Mesenchymal stem cell (in vitro differentiated cells and primary cell): ENCODE measurements at regions not wholly inside any gene's neighbourhood (a gene's known extent, or its start where the extent isn't known, plus 50 kb on each side); places are given as distances from the start of the nearest gene placed in this dataset.

Experiments
- DNase-seq: peaks from one replicate; pipeline ENCODE4 v3.0.0-alpha.2; 2013
- H2AFZ ChIP-seq: one replicate; pipeline ENCODE4 v1.6.1; 2013; ENCODE audit warnings: low read depth, mild to moderate bottlenecking, control low read depth, inconsistent platforms, low read length, moderate library complexity
- H2AK5ac ChIP-seq: 2 replicates; pipeline ENCODE4 v1.6.1; 2013; ENCODE audit warnings: low read length, moderate library complexity, mild to moderate bottlenecking, inconsistent platforms; ENCODE audit not compliant: severe bottlenecking
- H2BK120ac ChIP-seq: one replicate; pipeline ENCODE4 v1.6.1; 2013; ENCODE audit warnings: low read depth, mild to moderate bottlenecking, inconsistent platforms, low read length, moderate library complexity
- H2BK12ac ChIP-seq, 2 experiments: one replicate each; pipeline ENCODE4 v1.6.1; 2013; ENCODE audit warnings: inconsistent platforms in 2 of 2, low read length in 2 of 2, mild to moderate bottlenecking in 2 of 2, moderate library complexity in 2 of 2, control low read depth in 1 of 2
- H2BK15ac ChIP-seq: one replicate; pipeline ENCODE4 v1.6.1; 2013; ENCODE audit warnings: mild to moderate bottlenecking, low read depth, inconsistent platforms; ENCODE audit not compliant: poor library complexity, severe bottlenecking
- H2BK5ac ChIP-seq: 2 replicates; pipeline ENCODE4 v1.6.1; 2013; ENCODE audit warnings: low read depth, mild to moderate bottlenecking, low read length, control low read depth, inconsistent platforms; ENCODE audit not compliant: poor library complexity, severe bottlenecking
- H3K14ac ChIP-seq, 2 experiments: one replicate each; pipeline ENCODE4 v1.6.1; 2013; ENCODE audit warnings: inconsistent platforms in 2 of 2, low read length in 2 of 2, control low read depth in 1 of 2, mild to moderate bottlenecking in 1 of 2, moderate library complexity in 1 of 2
- H3K18ac ChIP-seq, 2 experiments: one replicate each; pipeline ENCODE4 v1.6.1; 2013; ENCODE audit warnings: inconsistent platforms in 2 of 2, low read length in 2 of 2, control low read depth in 1 of 2, low read depth in 1 of 2, mild to moderate bottlenecking in 1 of 2
- H3K23ac ChIP-seq, 2 experiments: one replicate each; pipeline ENCODE4 v1.6.1; 2013; ENCODE audit warnings: inconsistent platforms in 2 of 2, low read length in 2 of 2, mild to moderate bottlenecking in 2 of 2, moderate library complexity in 2 of 2, control low read depth in 1 of 2
- H3K27ac ChIP-seq: 2 replicates; pipeline ENCODE4 v1.5.1; 2013; ENCODE audit warnings: mild to moderate bottlenecking, moderate library complexity, low read length, control low read depth, inconsistent platforms; ENCODE audit not compliant: poor library complexity, severe bottlenecking
- H3K27me3 ChIP-seq, 2 experiments: 2 replicates each; pipeline versions ENCODE4 v1.6.1 to v1.7.0; 2013; ENCODE audit warnings: low read length in 2 of 2, mild to moderate bottlenecking in 2 of 2, moderate library complexity in 2 of 2, control low read depth in 1 of 2, inconsistent platforms in 1 of 2; ENCODE audit not compliant: control insufficient read depth in 1 of 2, insufficient read depth in 1 of 2
- H3K36me3 ChIP-seq, 2 experiments: 2 replicates each; pipeline versions ENCODE4 v1.6.1 to v1.7.0; 2013; ENCODE audit warnings: low read length in 2 of 2, control low read depth in 1 of 2, inconsistent platforms in 1 of 2, low read depth in 1 of 2, mild to moderate bottlenecking in 1 of 2; ENCODE audit not compliant: insufficient read depth in 2 of 2, control insufficient read depth in 1 of 2
- H3K4ac ChIP-seq, 2 experiments: one replicate each; pipeline ENCODE4 v1.6.1; 2013; ENCODE audit warnings: inconsistent platforms in 2 of 2, low read length in 2 of 2, mild to moderate bottlenecking in 2 of 2, moderate library complexity in 2 of 2, control low read depth in 1 of 2, low read depth in 1 of 2
- H3K4me1 ChIP-seq: 2 replicates; pipeline ENCODE4 v1.6.1; 2013; ENCODE audit warnings: low read depth, low read length, control low read depth; ENCODE audit not compliant: control insufficient read depth, insufficient read depth
- H3K4me2 ChIP-seq: 2 replicates; pipeline ENCODE4 v1.6.1; 2013; ENCODE audit warnings: low read length, mild to moderate bottlenecking, inconsistent platforms; ENCODE audit not compliant: poor library complexity, severe bottlenecking
- H3K4me3 ChIP-seq, 2 experiments: 2 replicates each; pipeline versions ENCODE4 v1.5.1 to v1.7.0; 2013; ENCODE audit warnings: low read length in 2 of 2, mild to moderate bottlenecking in 2 of 2, control low read depth in 1 of 2, low read depth in 1 of 2; ENCODE audit not compliant: insufficient read depth in 1 of 2
- H3K79me1 ChIP-seq: replicated peaks from 2 replicates; pipeline ENCODE4 v1.6.1; 2013; ENCODE audit warnings: mild to moderate bottlenecking, control low read depth, low read length, inconsistent platforms; ENCODE audit not compliant: poor library complexity, severe bottlenecking
- H3K9ac ChIP-seq: 2 replicates; pipeline ENCODE4 v1.7.0; 2013; ENCODE audit warnings: mild to moderate bottlenecking, low read length, moderate library complexity
- H3K9me3 ChIP-seq: 2 replicates; pipeline ENCODE4 v1.7.0; 2013; ENCODE audit warnings: mild to moderate bottlenecking, low read length; ENCODE audit not compliant: control insufficient read depth
- H4K8ac ChIP-seq: one replicate; pipeline ENCODE4 v1.6.1; 2013; ENCODE audit warnings: inconsistent platforms, mild to moderate bottlenecking, low read length, moderate library complexity
- H4K91ac ChIP-seq: one replicate; pipeline ENCODE4 v1.6.1; 2013; ENCODE audit warnings: mild to moderate bottlenecking, low read length, inconsistent platforms
- WGBS: methylation state at CpG from one replicate; pipeline ENCODE4 v1.1.7; 2013; ENCODE audit warnings: mixed read lengths; 5-methylcytosine and 5-hydroxymethylcytosine counted together

DNA sequence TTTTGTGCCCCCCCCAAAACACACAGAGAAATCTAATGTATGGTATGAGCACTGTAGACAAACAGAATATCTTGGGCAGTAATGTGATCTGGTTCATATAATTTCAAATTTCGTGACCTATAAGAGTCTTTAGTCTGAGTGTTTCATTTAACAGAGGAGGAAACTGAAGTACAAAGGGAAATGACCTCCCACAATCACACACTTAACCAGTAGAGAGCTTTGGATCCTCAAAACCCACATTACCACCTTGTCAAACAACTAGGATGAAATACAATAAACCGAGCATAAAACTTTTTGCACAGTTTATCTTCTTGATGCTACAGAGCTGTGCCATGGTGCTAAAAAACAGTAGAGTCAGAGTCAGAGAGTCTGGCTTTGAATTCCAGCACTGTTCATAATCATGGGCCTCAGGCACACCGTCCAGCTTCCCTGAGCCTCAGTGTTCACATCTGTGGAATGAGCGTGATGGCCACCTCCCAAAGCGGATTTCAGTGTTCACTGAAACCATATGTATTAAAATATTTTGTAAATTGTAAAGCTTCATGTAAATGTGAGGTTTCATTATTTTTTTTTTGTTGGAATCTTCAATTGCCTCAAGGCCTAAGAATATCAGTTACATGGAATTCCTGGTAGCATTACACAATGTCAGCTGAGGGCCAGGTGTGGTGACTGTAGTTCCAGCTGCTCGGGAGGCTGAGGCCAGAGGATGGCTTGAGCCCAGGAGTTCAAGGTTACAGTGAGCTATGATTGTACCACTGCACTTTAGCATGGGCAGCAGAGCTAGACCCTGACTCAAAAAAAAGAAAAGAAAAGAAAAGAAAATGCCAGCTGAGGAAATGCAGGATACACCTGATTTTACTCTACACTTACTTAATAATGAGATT, 126.4 kb upstream of the FRY start:
- no peaks in the 10 kb centered on the region for H3K4me1 ChIP-seq
- no peak for DNase-seq
- H3K79me1 ChIP-seq, result no peaks in the 10 kb centered on the region
- H3K27me3 ChIP-seq, result peaks cover 0 to 8% of the 10 kb centered on the region in 2 experiments
- no peak overlapping the region for H3K4ac ChIP-seq
- H2BK15ac ChIP-seq, result no peak overlapping the region
- H3K27ac ChIP-seq, result no peak overlapping the region
- no peak overlapping the region for H3K14ac ChIP-seq
- H4K91ac ChIP-seq, result no peak overlapping the region
- no peak overlapping the region for H2AK5ac ChIP-seq
- 70% methylated on average over 5 of the region's 6 CpGs for WGBS
- no peak overlapping the region for H3K23ac ChIP-seq
- H2BK5ac ChIP-seq, result no peak overlapping the region
- no peak overlapping the region for H3K9ac ChIP-seq
- no peak overlapping the region for H2AFZ ChIP-seq
- H3K4me2 ChIP-seq, result no peak overlapping the region
- no peak overlapping the region for H2BK120ac ChIP-seq
- H2BK12ac ChIP-seq, result no peak overlapping the region
- H3K36me3 ChIP-seq, result no peaks in the 10 kb centered on the region
- no peak overlapping the region for H3K18ac ChIP-seq
- no peak overlapping the region for H3K4me3 ChIP-seq
- H3K9me3 ChIP-seq, result no peaks in the 10 kb centered on the region
- H4K8ac ChIP-seq, result no peak overlapping the region

DNA sequence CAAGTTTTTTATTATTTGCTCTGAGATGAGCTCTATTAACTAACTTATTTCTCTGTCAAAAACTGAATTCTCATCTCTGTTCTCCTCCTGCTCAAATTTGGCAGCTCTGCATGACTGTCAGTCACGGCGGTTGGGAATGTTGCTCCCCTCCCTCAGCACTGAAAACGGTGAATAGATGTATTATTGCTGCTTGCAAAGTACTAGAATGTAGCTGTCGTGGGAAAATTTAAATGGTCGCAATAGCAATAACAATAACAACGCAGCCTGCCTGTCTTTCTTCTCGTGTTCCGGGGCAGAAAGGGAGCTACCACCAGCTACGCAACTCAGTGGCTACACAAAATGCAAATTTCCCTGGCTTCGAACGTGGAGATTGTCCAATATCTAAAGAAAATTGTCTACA, 125.6 kb upstream of the FRY start:
- no peak overlapping the region for H3K4ac ChIP-seq
- no peak overlapping the region for H2BK15ac ChIP-seq
- no peak overlapping the region for H3K18ac ChIP-seq
- peaks cover 0 to 8% of the 10 kb centered on the region in 2 experiments for H3K27me3 ChIP-seq
- H3K9me3 ChIP-seq, result no peaks in the 10 kb centered on the region
- H3K27ac ChIP-seq, result no peak overlapping the region
- no peak overlapping the region for H4K8ac ChIP-seq
- H3K4me3 ChIP-seq, result no peak overlapping the region
- no peak for DNase-seq
- 46% methylated on average over 9 of the region's 11 CpGs for WGBS
- no peak overlapping the region for H2BK5ac ChIP-seq
- no peak overlapping the region for H3K4me2 ChIP-seq
- no peaks in the 10 kb centered on the region for H3K36me3 ChIP-seq
- H2AFZ ChIP-seq, result no peak overlapping the region
- H3K9ac ChIP-seq, result no peak overlapping the region
- no peak overlapping the region for H3K14ac ChIP-seq
- H4K91ac ChIP-seq, result no peak overlapping the region
- H2BK12ac ChIP-seq, result no peak overlapping the region
- H2AK5ac ChIP-seq, result no peak overlapping the region
- no peak overlapping the region for H2BK120ac ChIP-seq
- H3K79me1 ChIP-seq, result no peaks in the 10 kb centered on the region
- no peak overlapping the region for H3K23ac ChIP-seq
- H3K4me1 ChIP-seq, result no peaks in the 10 kb centered on the region

DNA sequence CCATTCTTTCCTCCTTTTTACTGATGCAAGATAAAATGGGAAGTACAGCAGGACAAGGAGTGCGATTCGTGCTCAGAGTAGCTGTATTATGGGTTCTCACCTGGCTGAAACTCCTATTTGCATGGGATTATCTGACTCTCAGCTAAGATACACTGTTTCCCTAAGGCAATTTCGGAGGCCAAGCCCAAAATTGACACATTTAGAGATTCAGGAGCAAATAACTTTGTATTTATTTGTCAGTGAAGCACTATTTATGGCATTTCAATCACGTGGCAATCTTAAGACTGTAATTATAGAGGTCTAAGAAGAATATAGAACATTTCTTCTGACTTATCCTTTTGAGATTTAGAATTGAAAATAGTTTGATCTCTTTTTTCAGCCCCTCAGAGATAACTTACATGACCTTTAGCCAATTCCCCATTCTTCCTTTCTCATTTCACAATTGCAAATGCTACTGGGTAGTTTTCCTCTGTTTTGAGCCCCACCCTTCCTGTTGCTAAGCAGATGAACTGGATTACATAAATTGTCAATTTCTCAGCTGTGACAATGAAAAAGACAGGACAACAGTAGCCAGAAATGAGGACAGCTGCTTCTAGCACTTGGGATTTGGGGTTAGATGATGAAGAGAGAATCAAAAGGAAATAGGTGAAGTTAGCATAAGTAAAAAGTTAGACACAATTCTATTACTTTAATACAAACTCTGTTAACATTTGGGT, 122.7 kb upstream of the FRY start:
- Histone ChIP-seq H3K9me3 (no peaks in the 10 kb centered on the region), H3K18ac (no peak overlapping the region), H4K91ac (no peak overlapping the region), H3K79me1 (no peaks in the 10 kb centered on the region), H3K14ac (no peak overlapping the region), H3K4me2 (no peak overlapping the region), H3K4me3 (no peak overlapping the region), H3K27ac (no peak overlapping the region), H3K23ac (no peak overlapping the region), H2AK5ac (no peak overlapping the region), H2BK120ac (no peak overlapping the region), H3K4me1 (no peaks in the 10 kb centered on the region), H2AFZ (no peak overlapping the region), H2BK12ac (no peak overlapping the region), H2BK15ac (no peak overlapping the region), H2BK5ac (no peak overlapping the region), H3K9ac (peak overlapping the region; percentile 79), H3K4ac (no peak overlapping the region), H4K8ac (no peak overlapping the region), H3K36me3 (no peaks in the 10 kb centered on the region), H3K27me3 (peaks cover 0 to 8% of the 10 kb centered on the region in 2 experiments)
- 80% methylated on average over 3 of the region's 4 CpGs for WGBS
- no peak for DNase-seq

DNA sequence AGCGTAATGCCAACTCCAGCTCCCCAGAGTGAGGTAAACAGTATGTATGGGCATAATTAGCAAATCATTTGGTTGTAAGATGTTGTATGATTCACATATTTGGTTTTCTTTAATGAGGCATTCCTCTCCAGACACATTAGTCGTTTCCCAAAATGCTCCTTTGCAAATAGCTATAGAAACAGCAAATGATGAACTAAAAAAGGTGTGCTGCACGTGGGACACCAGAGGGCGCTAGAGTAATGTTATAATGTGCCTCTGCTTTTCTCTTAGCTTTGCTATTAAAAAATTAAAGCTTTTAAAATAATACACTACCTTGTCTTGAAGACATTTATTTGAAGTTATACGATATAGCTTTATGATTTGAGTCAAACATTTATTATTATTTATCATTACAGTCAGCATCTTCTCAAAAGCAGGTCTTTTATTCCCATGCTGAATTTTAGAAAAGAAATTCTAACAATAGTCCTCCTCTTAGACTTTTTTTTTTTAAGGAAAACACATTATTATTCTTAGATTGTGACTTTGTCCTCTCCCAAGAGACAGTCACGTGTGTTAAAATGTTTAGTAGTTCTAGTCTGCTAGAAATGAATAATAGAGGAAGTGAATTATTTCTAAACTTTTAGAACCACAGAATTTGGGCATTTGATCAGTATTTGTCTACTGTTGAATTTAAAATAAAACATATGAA, 121.6 kb upstream of the FRY start:
- Histone ChIP-seq H2BK5ac (no peak overlapping the region), H3K27me3 (peaks cover 0 to 8% of the 10 kb centered on the region in 2 experiments), H3K4ac (no peak overlapping the region), H3K9me3 (no peaks in the 10 kb centered on the region), H3K9ac (peak overlapping the region; percentile 79), H4K8ac (no peak overlapping the region), H2BK15ac (no peak overlapping the region), H3K14ac (no peak overlapping the region), H2AK5ac (no peak overlapping the region), H3K4me3 (no peak overlapping the region), H3K4me1 (no peaks in the 10 kb centered on the region), H3K27ac (no peak overlapping the region), H2AFZ (no peak overlapping the region), H3K18ac (no peak overlapping the region), H2BK120ac (no peak overlapping the region), H3K36me3 (no peaks in the 10 kb centered on the region), H2BK12ac (no peak overlapping the region), H4K91ac (no peak overlapping the region), H3K4me2 (no peak overlapping the region), H3K79me1 (no peaks in the 10 kb centered on the region), H3K23ac (no peak overlapping the region)
- DNase-seq, result peak; percentile 70
- WGBS, result no CpG with 5 or more reads among the region's 6 CpGs
